Upper lobe of right lung (tissue), 1 donor: ENCODE measurements at regions not wholly inside any gene's neighbourhood (a gene's known extent, or its start where the extent isn't known, plus 50 kb on each side); places are given as distances from the start of the nearest gene placed in this dataset.
"Not testable (repeated sequence)": the region's sequence is repeated elsewhere in the genome, so short reads cannot be mapped to it uniquely, and the experiment has no call there.

Experiments
- ATAC-seq: fragments of 200-7000 bp; cut with Tn5 transposase; one replicate; pipeline ENCODE4 v1.9.1; 2020; ENCODE audit warnings: mild to moderate bottlenecking, moderate library complexity
- DNase-seq: peaks from one replicate; pipeline ENCODE4 v3.0.0-alpha.2; 2020
- H3K27ac ChIP-seq: fragments of 200-600 bp; one replicate; pipeline ENCODE4 v1.8.0; 2022
- H3K27me3 ChIP-seq: fragments of 200-600 bp; one replicate; pipeline ENCODE4 v1.8.0; 2022; ENCODE audit warnings: mild to moderate bottlenecking
- H3K36me3 ChIP-seq: fragments of 200-600 bp; one replicate; pipeline ENCODE4 v1.8.0; 2022
- H3K4me1 ChIP-seq: fragments of 200-600 bp; one replicate; pipeline ENCODE4 v1.8.0; 2022
- H3K4me3 ChIP-seq: fragments of 200-600 bp; one replicate; pipeline ENCODE4 v1.8.0; 2022; ENCODE audit warnings: mild to moderate bottlenecking
- H3K9me3 ChIP-seq: fragments of 200-600 bp; one replicate; pipeline ENCODE4 v1.8.0; 2022
- intact Hi-C: fragments of 100-400 bp; cut with DNase I; formaldehyde crosslinking; loops from one replicate; pipeline ENCODE4 v1.11.0; 2022
- TF ChIP-seq, protein P1 (sequence below): fragments of 200-600 bp; IDR thresholded peaks from one replicate; pipeline ENCODE4 v1.8.0; 2022; ENCODE audit warnings: antibody characterized with exemption
- donor health status: DM: no; HTN: yes; CAD: no; lungs with severe emphysema.

- intact Hi-C loops, result no loop called here
- no peak for ATAC-seq
- Histone ChIP-seq H3K9me3 (no peaks in the 10 kb centered on the region), H3K36me3 (no peaks in the 10 kb centered on the region), H3K27me3 (no peaks in the 10 kb centered on the region), H3K4me3 (no peak overlapping the region), H3K27ac (no peak overlapping the region), H3K4me1 (no peaks in the 10 kb centered on the region)
- DNase-seq, result no peak
- TF ChIP-seq, protein P1, sequence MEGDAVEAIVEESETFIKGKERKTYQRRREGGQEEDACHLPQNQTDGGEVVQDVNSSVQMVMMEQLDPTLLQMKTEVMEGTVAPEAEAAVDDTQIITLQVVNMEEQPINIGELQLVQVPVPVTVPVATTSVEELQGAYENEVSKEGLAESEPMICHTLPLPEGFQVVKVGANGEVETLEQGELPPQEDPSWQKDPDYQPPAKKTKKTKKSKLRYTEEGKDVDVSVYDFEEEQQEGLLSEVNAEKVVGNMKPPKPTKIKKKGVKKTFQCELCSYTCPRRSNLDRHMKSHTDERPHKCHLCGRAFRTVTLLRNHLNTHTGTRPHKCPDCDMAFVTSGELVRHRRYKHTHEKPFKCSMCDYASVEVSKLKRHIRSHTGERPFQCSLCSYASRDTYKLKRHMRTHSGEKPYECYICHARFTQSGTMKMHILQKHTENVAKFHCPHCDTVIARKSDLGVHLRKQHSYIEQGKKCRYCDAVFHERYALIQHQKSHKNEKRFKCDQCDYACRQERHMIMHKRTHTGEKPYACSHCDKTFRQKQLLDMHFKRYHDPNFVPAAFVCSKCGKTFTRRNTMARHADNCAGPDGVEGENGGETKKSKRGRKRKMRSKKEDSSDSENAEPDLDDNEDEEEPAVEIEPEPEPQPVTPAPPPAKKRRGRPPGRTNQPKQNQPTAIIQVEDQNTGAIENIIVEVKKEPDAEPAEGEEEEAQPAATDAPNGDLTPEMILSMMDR, result no peak
Measured at GRCh38 chr5:67790390-67790789, 425.2 kb upstream of the PIK3R1 start.

- H3K9me3 ChIP-seq, H3K27ac ChIP-seq, H3K27me3 ChIP-seq, H3K36me3 ChIP-seq, H3K4me3 ChIP-seq, H3K4me1 ChIP-seq, intact Hi-C loops, DNase-seq, ATAC-seq: not testable (repeated sequence)
Measured at GRCh38 chr5:67779893-67780623, 435.5 kb upstream of the PIK3R1 start.

DNA sequence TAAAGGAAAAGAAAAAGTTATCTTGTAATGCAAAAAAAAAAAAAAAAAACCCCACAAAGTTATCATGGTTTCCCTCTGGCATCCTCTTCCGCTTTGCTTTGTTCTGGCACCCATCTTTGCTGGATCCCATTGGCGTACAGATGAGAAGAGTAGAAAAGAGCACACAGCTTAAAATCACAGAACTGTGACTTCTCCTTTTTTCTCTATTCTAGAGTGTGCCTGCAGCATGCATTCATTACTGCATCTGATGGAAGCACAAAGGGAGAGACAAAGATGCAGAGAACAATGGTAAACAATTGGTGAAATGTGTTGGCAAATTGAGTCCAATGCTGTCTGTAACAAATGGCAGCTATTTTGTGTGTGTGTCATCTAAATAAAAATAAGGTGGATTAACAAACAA is 440.8 kb upstream of the PIK3R1 start:
- ATAC-seq (no peak), DNase-seq (no peak)
- H3K27ac ChIP-seq, result no peak overlapping the region
- H3K36me3 ChIP-seq, result no peaks in the 10 kb centered on the region
- intact Hi-C loops, result no loop called here
- TF ChIP-seq, protein P1, result no peak
- no peaks in the 10 kb centered on the region for H3K9me3 ChIP-seq
- H3K27me3 ChIP-seq, result no peaks in the 10 kb centered on the region
- H3K4me1 ChIP-seq, result peaks cover 7% of the 10 kb centered on the region
- H3K4me3 ChIP-seq, result no peak overlapping the region

DNA sequence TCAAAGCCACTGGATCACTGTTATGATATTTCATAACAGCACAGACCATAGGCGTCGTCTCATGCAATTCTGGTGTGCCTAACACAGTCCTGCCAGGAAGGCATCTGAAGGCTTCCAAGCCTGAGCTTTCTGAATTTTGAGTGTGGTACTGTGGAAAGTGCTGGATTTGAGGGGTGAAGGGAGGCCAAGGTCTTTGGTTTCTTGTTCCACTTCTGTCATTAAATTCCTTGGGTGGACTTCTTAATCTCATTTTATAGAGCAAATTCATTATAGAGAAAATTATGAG is 441.3 kb upstream of the PIK3R1 start:
- TF ChIP-seq, protein P1, result no peak
- H3K4me1 ChIP-seq, result peaks cover 7% of the 10 kb centered on the region
- H3K36me3 ChIP-seq, result no peaks in the 10 kb centered on the region
- intact Hi-C loops, result no loop called here
- H3K4me3 ChIP-seq, result no peak overlapping the region
- no peak for ATAC-seq
- H3K27ac ChIP-seq, result no peak overlapping the region
- DNase-seq, result no peak
- H3K27me3 ChIP-seq, result no peaks in the 10 kb centered on the region
- no peaks in the 10 kb centered on the region for H3K9me3 ChIP-seq

DNA sequence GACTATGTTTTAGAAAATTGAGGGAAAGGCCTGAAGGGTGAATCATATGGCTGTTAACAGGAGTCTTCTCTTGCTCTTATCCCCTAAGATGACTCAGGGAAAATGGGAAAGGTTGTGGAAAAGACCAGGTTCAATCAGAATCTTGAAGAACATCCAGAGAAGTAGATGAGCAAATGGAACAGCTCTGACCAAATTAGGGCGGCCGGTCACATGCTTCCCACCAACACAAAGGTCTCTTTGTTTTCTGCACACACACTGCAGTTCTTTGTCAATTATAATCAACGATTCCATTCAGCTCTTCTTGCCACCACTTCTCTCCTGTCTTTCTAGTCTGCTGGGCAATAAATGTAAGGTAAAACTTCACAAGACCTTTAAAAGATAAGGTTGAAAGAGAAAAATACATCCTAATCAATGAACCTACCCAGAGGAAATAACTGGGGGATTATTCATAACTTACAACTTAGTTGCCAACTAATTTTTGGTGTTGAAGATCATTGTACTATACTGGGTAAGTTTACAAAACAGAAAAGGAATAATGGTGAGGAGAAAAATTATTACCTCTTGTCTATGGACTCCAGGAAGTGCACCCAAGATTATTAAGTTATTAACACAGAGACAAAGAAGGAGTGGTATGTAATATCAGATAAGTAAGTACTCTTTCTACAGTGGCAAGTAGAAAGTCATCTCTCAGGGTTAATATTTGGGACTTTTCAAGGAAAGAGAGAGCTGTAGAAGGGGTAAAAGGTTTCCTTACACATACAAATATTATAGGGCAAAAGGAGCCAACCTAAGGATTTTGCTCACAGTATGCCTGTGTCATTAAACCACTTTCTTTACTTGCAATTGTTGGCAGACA is 441.9 kb upstream of the PIK3R1 start:
- Histone ChIP-seq H3K27me3 (no peaks in the 10 kb centered on the region), H3K4me1 (peaks cover 7% of the 10 kb centered on the region), H3K36me3 (no peaks in the 10 kb centered on the region), H3K27ac (no peak overlapping the region), H3K9me3 (no peaks in the 10 kb centered on the region), H3K4me3 (no peak overlapping the region)
- DNase-seq, result no peak
- no peak for ATAC-seq
- intact Hi-C loops, result no loop called here
- TF ChIP-seq, protein P1, result no peak

GRCh38 chr5:67771791-67772190 is 443.8 kb upstream of the PIK3R1 start:
- H3K36me3 ChIP-seq, result no peaks in the 10 kb centered on the region
- TF ChIP-seq, protein P1, result no peak
- intact Hi-C loops, result no loop called here
- no peaks in the 10 kb centered on the region for H3K27me3 ChIP-seq
- DNase-seq, result no peak
- H3K27ac ChIP-seq, result no peak overlapping the region
- peaks cover 7% of the 10 kb centered on the region for H3K4me1 ChIP-seq
- no peak overlapping the region for H3K4me3 ChIP-seq
- no peak for ATAC-seq
- H3K9me3 ChIP-seq, result no peaks in the 10 kb centered on the region
